A549 (cell line): ENCODE measurements at regions not wholly inside any gene's neighbourhood (a gene's known extent, or its start where the extent isn't known, plus 50 kb on each side); places are given as distances from the start of the nearest gene placed in this dataset.

Experiments
- ATAC-seq, 2 experiments: fragments of 200-7000 bp in 1 of 2; fragments of >200 bp in 1 of 2; cut with Nextera tagmentation in 1 of 2; cut with Tn5 transposase in 1 of 2; 3 replicates each; pipeline versions ENCODE4 v1.8.0 to v1.9.1; 2018 to 2020; ENCODE audit warnings: mild to moderate bottlenecking in 1 of 2, moderate library complexity in 1 of 2
- CTCF ChIA-PET: fragments of 300-600 bp; sonication (Branson Sonifier 250); formaldehyde crosslinking; extraction: SDS; loops from one replicate; lab custom pipeline; 2021; ENCODE audit warnings: antibody characterized with exemption, inconsistent platforms; lab: Yijun Ruan, JAX
- POLR2A ChIA-PET: fragments of 350-600 bp; formaldehyde crosslinking; extraction: SDS; loops from one replicate; lab custom pipeline; 2021; ENCODE audit warnings: antibody characterized with exemption, inconsistent platforms; lab: Yijun Ruan, JAX
- DNase-seq, 2 experiments: peaks; one replicate each; pipeline versions ENCODE4 v3.0.0 to v3.0.0-alpha.2; 2011 to 2016; ENCODE audit warnings: low read depth in 1 of 2, low spot score in 1 of 2
- FAIRE-seq: peaks from 2 replicates; lab custom pipeline; 2011; peaks lifted over from hg19 to GRCh38; lab: Jason Lieb, UNC
- H3K27ac ChIP-seq, 2 experiments: fragments of >200 bp; sonication (Bioruptor Twin); formaldehyde crosslinking; 3 replicates each; pipeline ENCODE4 v1.5.1; 2016 to 2017
- H3K4me1 ChIP-seq: fragments of >200 bp; sonication (Bioruptor Twin); formaldehyde crosslinking; 3 replicates; pipeline ENCODE4 v1.6.1; 2016
- H3K4me2 ChIP-seq: fragments of >200 bp; sonication (Bioruptor Twin); formaldehyde crosslinking; 3 replicates; pipeline ENCODE4 v1.6.1; 2016
- H3K4me3 ChIP-seq: fragments of >200 bp; sonication (Bioruptor Twin); formaldehyde crosslinking; 3 replicates; pipeline ENCODE4 v1.5.1; 2016
- H3K9me3 ChIP-seq: fragments of >200 bp; sonication (Bioruptor Twin); formaldehyde crosslinking; 3 replicates; pipeline ENCODE4 v1.6.1; 2016
- BHLHE40 ChIP-seq: IDR thresholded peaks from 2 replicates; pipeline ENCODE4 v1.6.1; 2012; ENCODE audit warnings: low read depth, low read length, inconsistent platforms
- CBX2 ChIP-seq: fragments of 200-600 bp; sonication (generic); IDR thresholded peaks from 2 replicates; pipeline ENCODE4 v1.6.1; 2016; ENCODE audit warnings: low read depth, mild to moderate bottlenecking, borderline replicate concordance
- CBX8 ChIP-seq: fragments of 200-600 bp; sonication (generic); IDR thresholded peaks from 2 replicates; pipeline ENCODE4 v1.6.1; 2016
- EHMT2 ChIP-seq: fragments of 200-600 bp; sonication (generic); IDR thresholded peaks from 2 replicates; pipeline ENCODE4 v1.6.1; 2016; ENCODE audit warnings: antibody characterized with exemption, low read depth, mild to moderate bottlenecking, moderate library complexity
- EP300 ChIP-seq, 2 experiments: fragments of >200 bp; sonication (Bioruptor Twin); formaldehyde crosslinking; IDR thresholded peaks; 2 replicates in 1 of 2; 3 replicates in 1 of 2; pipeline ENCODE4 v1.6.1; 2016 to 2017
- FOSL2 ChIP-seq, 2 experiments: fragments of 450-650 bp in 1 of 2; fragments of >200 bp in 1 of 2; sonication (Bioruptor Twin) in 1 of 2; formaldehyde crosslinking; IDR thresholded peaks; 2 replicates each; pipeline versions ENCODE4 v1.5.0 to v1.6.1; 2016 to 2020; ENCODE audit warnings: mild to moderate bottlenecking in 1 of 2, moderate library complexity in 1 of 2
- FOXS1 ChIP-seq: fragments of 250-450 bp; sonication (Bioruptor Pico); IDR thresholded peaks from 2 replicates; pipeline ENCODE4 v1.5.0; 2020; ENCODE audit warnings: mild to moderate bottlenecking, moderate library complexity
- HDAC2 ChIP-seq: fragments of 200-600 bp; sonication (generic); IDR thresholded peaks from 2 replicates; pipeline ENCODE4 v1.6.1; 2016
- HEYL ChIP-seq: fragments of 250-450 bp; sonication (Bioruptor Pico); IDR thresholded peaks from 2 replicates; pipeline ENCODE4 v1.8.0; 2021; ENCODE audit warnings: mild to moderate bottlenecking, moderate library complexity
- HOXA7 ChIP-seq: fragments of 250-450 bp; sonication (Bioruptor Pico); IDR thresholded peaks from 2 replicates; pipeline ENCODE4 v1.5.0; 2020; ENCODE audit warnings: mild to moderate bottlenecking, moderate library complexity
- HOXB13 ChIP-seq: fragments of 250-450 bp; sonication (Bioruptor Pico); IDR thresholded peaks from 2 replicates; pipeline ENCODE4 v1.5.0; 2020; ENCODE audit warnings: low read depth, mild to moderate bottlenecking, moderate library complexity
- HOXB5 ChIP-seq: fragments of 250-450 bp; sonication (Bioruptor Pico); IDR thresholded peaks from 2 replicates; pipeline ENCODE4 v1.5.0; 2020; ENCODE audit warnings: mild to moderate bottlenecking, moderate library complexity
- JUN ChIP-seq, 2 experiments: fragments of >200 bp; sonication (Bioruptor Twin); formaldehyde crosslinking; IDR thresholded peaks; 2 replicates in 1 of 2; 3 replicates in 1 of 2; pipeline ENCODE4 v1.6.1; 2016 to 2017
- KDM1A ChIP-seq: fragments of 200-600 bp; sonication (generic); IDR thresholded peaks from 2 replicates; pipeline ENCODE4 v1.6.1; 2016; ENCODE audit warnings: low read depth, mild to moderate bottlenecking
- MAFK ChIP-seq: fragments of 450-650 bp; IDR thresholded peaks from 2 replicates; pipeline ENCODE4 v1.6.1; 2014; ENCODE audit not compliant: partially characterized antibody
- MAZ ChIP-seq: fragments of 150-350 bp; IDR thresholded peaks from 2 replicates; pipeline ENCODE4 v1.6.1; 2014; ENCODE audit warnings: antibody characterized with exemption, low read depth, low read length, borderline replicate concordance
- MYC ChIP-seq: IDR thresholded peaks from 2 replicates; pipeline ENCODE4 v1.6.1; 2012; ENCODE audit warnings: mild to moderate bottlenecking, inconsistent platforms, low read length, improper control_type of control experiment, borderline replicate concordance
- NPAS2 ChIP-seq: fragments of 250-450 bp; sonication (Bioruptor Pico); IDR thresholded peaks from 2 replicates; pipeline ENCODE4 v1.8.0; 2022; ENCODE audit warnings: mild to moderate bottlenecking, moderate library complexity, borderline replicate concordance
- NR3C1 ChIP-seq: fragments of >200 bp; sonication (Bioruptor Twin); formaldehyde crosslinking; IDR thresholded peaks from 3 replicates; pipeline ENCODE4 v1.6.1; 2017
- POLR2AphosphoS2 ChIP-seq: conservative IDR thresholded peaks from 2 replicates; pipeline ENCODE4 v1.6.1; 2012; ENCODE audit warnings: low read length, improper control_type of control experiment, inconsistent platforms
- RCOR1 ChIP-seq: fragments of 150-350 bp; IDR thresholded peaks from 2 replicates; pipeline ENCODE4 v1.6.1; 2014; ENCODE audit warnings: antibody characterized with exemption, low read length, low read depth
- RFX5 ChIP-seq: fragments of 450-650 bp; IDR thresholded peaks from 2 replicates; pipeline ENCODE4 v1.7.1; 2014; ENCODE audit warnings: antibody characterized with exemption, mild to moderate bottlenecking, moderate library complexity
- TFCP2L1 ChIP-seq: fragments of 250-450 bp; sonication (Bioruptor Pico); IDR thresholded peaks from 2 replicates; pipeline ENCODE4 v1.5.0; 2021; ENCODE audit warnings: mild to moderate bottlenecking
- ZC3H11A ChIP-seq: fragments of 450-650 bp; IDR thresholded peaks from 2 replicates; pipeline ENCODE4 v1.6.1; 2014; ENCODE audit warnings: antibody characterized with exemption, mild to moderate bottlenecking
- ZSCAN20 ChIP-seq: fragments of 250-450 bp; sonication (Bioruptor Pico); IDR thresholded peaks from 2 replicates; pipeline ENCODE4 v1.8.0; 2022; ENCODE audit warnings: mild to moderate bottlenecking, moderate library complexity
- WGBS: methylation state at CpG from one replicate; pipeline ENCODE4 v1.1.6; 2017; ENCODE audit errors: missing lambda C conversion rate; 5-methylcytosine and 5-hydroxymethylcytosine counted together
- TF ChIP-seq, protein P1 (sequence below): IDR thresholded peaks from 2 replicates; pipeline ENCODE4 v1.6.1; 2012
- TF ChIP-seq, protein P2 (sequence below): fragments of >200 bp; sonication (Bioruptor Twin); formaldehyde crosslinking; IDR thresholded peaks from 2 replicates; pipeline ENCODE4 v1.6.1; 2016
- TF ChIP-seq, protein P3 (sequence below): IDR thresholded peaks from 2 replicates; pipeline ENCODE4 v1.6.1; 2012
- TF ChIP-seq, protein P4 (sequence below): fragments of 250-450 bp; sonication (Bioruptor Pico); IDR thresholded peaks from 2 replicates; pipeline ENCODE4 v1.5.0; 2021; ENCODE audit warnings: mild to moderate bottlenecking, moderate library complexity, borderline replicate concordance
- TF ChIP-seq, protein P5 (sequence below): IDR thresholded peaks from 2 replicates; pipeline ENCODE4 v1.6.1; 2012; ENCODE audit warnings: low read depth, borderline replicate concordance
- TF ChIP-seq, protein P6 (sequence below): fragments of >200 bp; sonication (Bioruptor Twin); formaldehyde crosslinking; IDR thresholded peaks from 3 replicates; pipeline ENCODE4 v1.5.1; 2016

DNA sequence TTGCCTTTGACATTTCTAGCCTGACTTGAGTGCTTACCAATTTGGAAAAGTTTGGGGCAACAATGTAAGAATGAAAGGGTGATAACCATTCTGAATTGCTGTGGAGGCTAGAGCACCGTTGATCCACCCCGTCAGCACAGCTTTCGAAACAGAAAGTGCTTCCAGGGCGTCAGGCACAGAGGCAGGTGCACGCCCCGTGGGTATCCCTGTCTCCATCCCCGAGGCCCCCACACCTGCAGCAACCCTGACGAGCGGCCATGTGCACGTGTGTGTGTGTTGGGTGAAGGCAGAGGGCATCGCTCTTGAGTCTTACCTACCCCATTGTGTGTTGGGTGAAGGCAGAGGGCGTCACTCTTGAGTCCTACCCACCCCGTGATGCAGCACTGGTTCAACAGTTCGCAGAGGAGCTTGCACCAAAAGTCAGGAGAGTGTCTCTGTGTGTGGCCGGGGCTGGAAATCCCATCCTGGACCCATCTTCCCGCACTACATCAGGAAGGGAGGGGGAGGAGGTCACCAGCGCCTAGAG is 404.5 kb downstream of the BRD1 start:
- FAIRE-seq: no peak
- H3K4me1 ChIP-seq: no peaks in the 10 kb centered on the region
- TF ChIP-seq CBX2: no peak
- no peak for TF ChIP-seq NPAS2 (CRISPR knock-in tag)
- no peak for TF ChIP-seq EHMT2
- TF ChIP-seq MAFK: no peak
- no peak for TF ChIP-seq KDM1A
- TF ChIP-seq, protein P1, sequence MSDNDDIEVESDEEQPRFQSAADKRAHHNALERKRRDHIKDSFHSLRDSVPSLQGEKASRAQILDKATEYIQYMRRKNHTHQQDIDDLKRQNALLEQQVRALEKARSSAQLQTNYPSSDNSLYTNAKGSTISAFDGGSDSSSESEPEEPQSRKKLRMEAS: no peak
- no peak for TF ChIP-seq MAZ
- no peak for TF ChIP-seq HOXB5
- no peak for TF ChIP-seq JUN (IDR thresholded peaks at IDR 0.05)
- no peak for TF ChIP-seq RCOR1
- no peak for TF ChIP-seq BHLHE40
- TF ChIP-seq, protein P2, sequence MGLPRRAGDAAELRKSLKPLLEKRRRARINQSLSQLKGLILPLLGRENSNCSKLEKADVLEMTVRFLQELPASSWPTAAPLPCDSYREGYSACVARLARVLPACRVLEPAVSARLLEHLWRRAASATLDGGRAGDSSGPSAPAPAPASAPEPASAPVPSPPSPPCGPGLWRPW: no peak
- no peak for TF ChIP-seq HDAC2
- TF ChIP-seq FOXS1: no peak
- no peak for TF ChIP-seq HOXB13 (CRISPR knock-in tag)
- TF ChIP-seq, all 56 proteins: peak for 0
- Histone ChIP-seq H3K9me3 (no peaks in the 10 kb centered on the region), H3K27ac (no peak overlapping the region), H3K4me2 (no peak overlapping the region), H3K4me3 (no peak overlapping the region)
- ChIA-PET POLR2A (no interaction called here), CTCF (interaction anchor here (2.2 kb wide), 1 partner anchor 118 kb away, joined by 5 read pairs; no protein-coding TSS in a partner anchor)
- 11% methylated on average over 5 of the region's 17 CpGs for WGBS
- no peak for DNase-seq
- ATAC-seq: no peak

DNA sequence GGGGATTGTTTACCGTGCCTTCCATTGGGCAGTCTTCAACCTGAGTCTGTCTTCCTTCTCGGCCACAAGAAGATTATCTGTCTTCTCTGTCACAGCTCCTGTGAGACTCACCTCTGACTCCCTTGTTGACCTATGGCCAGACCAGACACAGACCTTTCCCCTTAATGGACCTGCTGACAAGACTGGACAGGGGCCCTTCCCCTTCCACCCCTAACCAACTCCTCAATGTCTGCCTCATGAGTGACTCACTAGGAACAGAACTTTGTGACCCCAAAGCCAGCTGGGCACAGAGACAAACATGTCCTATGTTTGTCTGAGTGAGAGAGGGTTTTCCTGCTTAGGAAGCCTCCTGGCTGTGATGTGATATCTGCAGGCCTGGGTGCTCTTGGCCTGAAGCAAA is 405.0 kb downstream of the BRD1 start:
- Histone ChIP-seq H3K4me2 (no peak overlapping the region), H3K9me3 (no peaks in the 10 kb centered on the region), H3K27ac (no peak overlapping the region)
- POLR2A ChIA-PET: no interaction called here
- DNase-seq: no peak
- no peak for FAIRE-seq
- no peak for ATAC-seq
- TF ChIP-seq NR3C1: no peak
- TF ChIP-seq, protein P3, sequence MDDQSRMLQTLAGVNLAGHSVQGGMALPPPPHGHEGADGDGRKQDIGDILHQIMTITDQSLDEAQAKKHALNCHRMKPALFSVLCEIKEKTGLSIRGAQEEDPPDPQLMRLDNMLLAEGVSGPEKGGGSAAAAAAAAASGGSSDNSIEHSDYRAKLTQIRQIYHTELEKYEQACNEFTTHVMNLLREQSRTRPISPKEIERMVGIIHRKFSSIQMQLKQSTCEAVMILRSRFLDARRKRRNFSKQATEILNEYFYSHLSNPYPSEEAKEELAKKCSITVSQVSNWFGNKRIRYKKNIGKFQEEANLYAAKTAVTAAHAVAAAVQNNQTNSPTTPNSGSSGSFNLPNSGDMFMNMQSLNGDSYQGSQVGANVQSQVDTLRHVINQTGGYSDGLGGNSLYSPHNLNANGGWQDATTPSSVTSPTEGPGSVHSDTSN: no peak
- TF ChIP-seq FOSL2 (IDR thresholded peaks at IDR 0.05): no peak
- no peak for TF ChIP-seq FOSL2 (CRISPR knock-in tag; IDR thresholded peaks at IDR 0.05)
- no peak for TF ChIP-seq NPAS2 (CRISPR knock-in tag)
- TF ChIP-seq, all 56 proteins: peak for 0
- Histone ChIP-seq H3K4me3 (no peak overlapping the region), H3K4me1 (no peaks in the 10 kb centered on the region)
- CTCF ChIA-PET: interaction anchor here (2.2 kb wide), 1 partner anchor 118 kb away, joined by 5 read pairs; no protein-coding TSS in a partner anchor
- 0% methylated on average over 2 of the region's 2 CpGs for WGBS

DNA sequence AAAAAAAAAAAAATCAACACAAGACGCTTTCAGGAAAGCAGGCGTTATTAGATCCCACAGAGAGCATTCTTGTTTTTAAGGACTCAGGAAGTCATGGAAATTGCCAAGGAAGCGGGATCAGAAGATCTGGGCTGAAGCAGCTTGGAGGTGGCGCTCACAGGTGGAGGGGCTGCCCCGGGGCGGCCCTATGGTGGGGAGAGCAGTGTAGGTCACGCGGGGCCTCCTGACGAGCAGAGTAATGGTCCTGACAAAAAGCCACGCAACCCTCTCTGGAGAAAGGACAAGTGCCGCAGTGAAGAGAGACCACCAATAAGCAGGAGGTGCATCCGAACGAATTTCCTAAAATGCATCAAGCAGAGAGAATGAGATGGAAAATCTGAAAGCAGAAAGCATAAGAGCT is 407.0 kb downstream of the BRD1 start:
- DNase-seq: no peak
- no peak overlapping the region for H3K27ac ChIP-seq
- no peak for FAIRE-seq
- 30% methylated on average over 13 of the region's 13 CpGs for WGBS
- no peak overlapping the region for H3K4me2 ChIP-seq
- H3K9me3 ChIP-seq: no peaks in the 10 kb centered on the region
- H3K4me3 ChIP-seq: no peak overlapping the region
- ChIA-PET POLR2A (no interaction called here), CTCF (interaction anchor here (0.6 to 0.7 kb wide), 3 partner anchors 16 to 584 kb away, joined by 3 read pairs; no protein-coding TSS in a partner anchor)
- ATAC-seq: no peak
- H3K4me1 ChIP-seq: no peaks in the 10 kb centered on the region
- TF ChIP-seq FOSL2 (IDR thresholded peaks at IDR 0.05) (no peak), FOSL2 (CRISPR knock-in tag; IDR thresholded peaks at IDR 0.05) (no peak), NR3C1 (no peak), HEYL (CRISPR knock-in tag) (no peak), HOXA7 (CRISPR knock-in tag) (no peak), MYC (no peak), EP300 (IDR thresholded peaks at IDR 0.05) (no peak), ZC3H11A (no peak), POLR2AphosphoS2 (no peak), HOXB13 (CRISPR knock-in tag) (no peak), RFX5 (no peak), TFCP2L1 (CRISPR knock-in tag) (no peak), CBX8 (no peak), ZSCAN20 (CRISPR knock-in tag) (no peak)
- TF ChIP-seq, protein P4, sequence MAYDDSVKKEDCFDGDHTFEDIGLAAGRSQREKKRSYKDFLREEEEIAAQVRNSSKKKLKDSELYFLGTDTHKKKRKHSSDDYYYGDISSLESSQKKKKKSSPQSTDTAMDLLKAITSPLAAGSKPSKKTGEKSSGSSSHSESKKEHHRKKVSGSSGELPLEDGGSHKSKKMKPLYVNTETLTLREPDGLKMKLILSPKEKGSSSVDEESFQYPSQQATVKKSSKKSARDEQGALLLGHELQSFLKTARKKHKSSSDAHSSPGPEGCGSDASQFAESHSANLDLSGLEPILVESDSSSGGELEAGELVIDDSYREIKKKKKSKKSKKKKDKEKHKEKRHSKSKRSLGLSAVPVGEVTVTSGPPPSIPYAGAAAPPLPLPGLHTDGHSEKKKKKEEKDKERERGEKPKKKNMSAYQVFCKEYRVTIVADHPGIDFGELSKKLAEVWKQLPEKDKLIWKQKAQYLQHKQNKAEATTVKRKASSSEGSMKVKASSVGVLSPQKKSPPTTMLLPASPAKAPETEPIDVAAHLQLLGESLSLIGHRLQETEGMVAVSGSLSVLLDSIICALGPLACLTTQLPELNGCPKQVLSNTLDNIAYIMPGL (CRISPR knock-in tag): no peak
- TF ChIP-seq, protein P5, sequence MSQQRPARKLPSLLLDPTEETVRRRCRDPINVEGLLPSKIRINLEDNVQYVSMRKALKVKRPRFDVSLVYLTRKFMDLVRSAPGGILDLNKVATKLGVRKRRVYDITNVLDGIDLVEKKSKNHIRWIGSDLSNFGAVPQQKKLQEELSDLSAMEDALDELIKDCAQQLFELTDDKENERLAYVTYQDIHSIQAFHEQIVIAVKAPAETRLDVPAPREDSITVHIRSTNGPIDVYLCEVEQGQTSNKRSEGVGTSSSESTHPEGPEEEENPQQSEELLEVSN: no peak
- TF ChIP-seq, protein P6, sequence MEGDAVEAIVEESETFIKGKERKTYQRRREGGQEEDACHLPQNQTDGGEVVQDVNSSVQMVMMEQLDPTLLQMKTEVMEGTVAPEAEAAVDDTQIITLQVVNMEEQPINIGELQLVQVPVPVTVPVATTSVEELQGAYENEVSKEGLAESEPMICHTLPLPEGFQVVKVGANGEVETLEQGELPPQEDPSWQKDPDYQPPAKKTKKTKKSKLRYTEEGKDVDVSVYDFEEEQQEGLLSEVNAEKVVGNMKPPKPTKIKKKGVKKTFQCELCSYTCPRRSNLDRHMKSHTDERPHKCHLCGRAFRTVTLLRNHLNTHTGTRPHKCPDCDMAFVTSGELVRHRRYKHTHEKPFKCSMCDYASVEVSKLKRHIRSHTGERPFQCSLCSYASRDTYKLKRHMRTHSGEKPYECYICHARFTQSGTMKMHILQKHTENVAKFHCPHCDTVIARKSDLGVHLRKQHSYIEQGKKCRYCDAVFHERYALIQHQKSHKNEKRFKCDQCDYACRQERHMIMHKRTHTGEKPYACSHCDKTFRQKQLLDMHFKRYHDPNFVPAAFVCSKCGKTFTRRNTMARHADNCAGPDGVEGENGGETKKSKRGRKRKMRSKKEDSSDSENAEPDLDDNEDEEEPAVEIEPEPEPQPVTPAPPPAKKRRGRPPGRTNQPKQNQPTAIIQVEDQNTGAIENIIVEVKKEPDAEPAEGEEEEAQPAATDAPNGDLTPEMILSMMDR: no peak
